HG03159 (cell line): ENCODE measurements at regions not wholly inside any gene's neighbourhood (a gene's known extent, or its start where the extent isn't known, plus 50 kb on each side); places are given as distances from the start of the nearest gene placed in this dataset.
"Not testable (repeated sequence)": the region's sequence is repeated elsewhere in the genome, so short reads cannot be mapped to it uniquely, and the experiment has no call there.

Experiments
- ATAC-seq: cut with Tn5 transposase; IDR thresholded peaks from one replicate; pipeline ENCODE4 v1.9.1; 2021; ENCODE audit warnings: mild to moderate bottlenecking, moderate library complexity; ENCODE audit not compliant: unreplicated experiment

GRCh38 chr12:90619943-90620342 is 335.0 kb downstream of the CCER1 start:
- no peak for ATAC-seq

- ATAC-seq: no peak
These were observed 336.4 kb downstream of the CCER1 start for GRCh38 chr12:90618586-90618985.

GRCh38 chr12:90611891-90612290 is 343.1 kb downstream of the CCER1 start:
- ATAC-seq: no peak

- ATAC-seq: no peak
These were observed 343.9 kb downstream of the CCER1 start for GRCh38 chr12:90611048-90611447.

GRCh38 chr12:90593596-90594295 is 361.2 kb downstream of the CCER1 start:
- ATAC-seq: no peak

GRCh38 chr12:90589956-90590355 is 365.0 kb downstream of the CCER1 start:
- ATAC-seq: no peak

GRCh38 chr12:90585640-90586304 is 369.2 kb downstream of the CCER1 start:
- ATAC-seq: no peak

- ATAC-seq: no peak
These were observed 378.3 kb downstream of the CCER1 start for GRCh38 chr12:90576707-90577106.

GRCh38 chr12:90575995-90576394 is 379.0 kb downstream of the CCER1 start:
- no peak for ATAC-seq

- ATAC-seq: no peak
These were observed 380.3 kb downstream of the CCER1 start for GRCh38 chr12:90574676-90575075.

GRCh38 chr12:90572778-90573177 is 382.2 kb downstream of the CCER1 start:
- no peak for ATAC-seq

- ATAC-seq: no peak
These were observed 385.3 kb downstream of the CCER1 start for GRCh38 chr12:90569685-90570084.

GRCh38 chr12:90562671-90563070 is 392.3 kb downstream of the CCER1 start:
- ATAC-seq: no peak

GRCh38 chr12:90548595-90548994 is 406.4 kb downstream of the CCER1 start:
- ATAC-seq: no peak

- ATAC-seq: no peak
These were observed 408.5 kb downstream of the CCER1 start for GRCh38 chr12:90546511-90546910.

GRCh38 chr12:90543841-90544240 is 411.1 kb downstream of the CCER1 start:
- ATAC-seq: no peak

- ATAC-seq: no peak
These were observed 411.6 kb downstream of the CCER1 start for GRCh38 chr12:90543374-90543773.

- ATAC-seq: not testable (repeated sequence)
These were observed 412.1 kb downstream of the CCER1 start for GRCh38 chr12:90542852-90543251.

- ATAC-seq: not testable (repeated sequence)
These were observed 421.1 kb downstream of the CCER1 start for GRCh38 chr12:90533828-90534227.

GRCh38 chr12:90520002-90520734 is 434.8 kb downstream of the CCER1 start:
- no peak for ATAC-seq

- ATAC-seq: no peak
These were observed 435.7 kb downstream of the CCER1 start for GRCh38 chr12:90519285-90519684.
